ENCODE measurements at regions not wholly inside any gene's neighbourhood (a gene's known extent, or its start where the extent isn't known, plus 50 kb on each side); places are given as distances from the start of the nearest gene placed in this dataset.

GRCh38 chr1:220451532-220451931 lies 76.4 kb upstream of the MARK1 start:
- Histone ChIP-seq H3K9me2 (ENCODE audit: insufficient read depth, low read length) (no peaks in the 10 kb centered on the region), H3K79me2 (replicated peaks; ENCODE audit: insufficient read depth, low read length) (no peaks in the 10 kb centered on the region), H3K36me3 (ENCODE audit: insufficient read depth, low read length) (no peaks in the 10 kb centered on the region), H3K9me3 (ENCODE audit: low read length) (no peaks in the 10 kb centered on the region), H3F3A (ENCODE audit: insufficient read depth, low read length, poor library complexity, severe bottlenecking) (no peaks in the 10 kb centered on the region), H2AFZ (ENCODE audit: low read depth, low read length) (no peak overlapping the region), H3K4me2 (ENCODE audit: low read length) (no peak overlapping the region), H3K27ac (ENCODE audit: low read length) (no peak overlapping the region), H3K4me3 (ENCODE audit: low read length) (no peak overlapping the region), H4K20me1 (ENCODE audit: insufficient read depth) (no peaks in the 10 kb centered on the region), H3K9ac (ENCODE audit: low read length) (no peak overlapping the region), H3K27me3 (ENCODE audit: insufficient read depth, low read depth, low read length) (no peaks in the 10 kb centered on the region)
- TF ChIP-seq EZH2 (IDR thresholded peaks at IDR 0.05; ENCODE audit: borderline replicate concordance, insufficient read depth, low read length, poor library complexity, severe bottlenecking), result no peak
- TF ChIP-seq, protein P1, sequence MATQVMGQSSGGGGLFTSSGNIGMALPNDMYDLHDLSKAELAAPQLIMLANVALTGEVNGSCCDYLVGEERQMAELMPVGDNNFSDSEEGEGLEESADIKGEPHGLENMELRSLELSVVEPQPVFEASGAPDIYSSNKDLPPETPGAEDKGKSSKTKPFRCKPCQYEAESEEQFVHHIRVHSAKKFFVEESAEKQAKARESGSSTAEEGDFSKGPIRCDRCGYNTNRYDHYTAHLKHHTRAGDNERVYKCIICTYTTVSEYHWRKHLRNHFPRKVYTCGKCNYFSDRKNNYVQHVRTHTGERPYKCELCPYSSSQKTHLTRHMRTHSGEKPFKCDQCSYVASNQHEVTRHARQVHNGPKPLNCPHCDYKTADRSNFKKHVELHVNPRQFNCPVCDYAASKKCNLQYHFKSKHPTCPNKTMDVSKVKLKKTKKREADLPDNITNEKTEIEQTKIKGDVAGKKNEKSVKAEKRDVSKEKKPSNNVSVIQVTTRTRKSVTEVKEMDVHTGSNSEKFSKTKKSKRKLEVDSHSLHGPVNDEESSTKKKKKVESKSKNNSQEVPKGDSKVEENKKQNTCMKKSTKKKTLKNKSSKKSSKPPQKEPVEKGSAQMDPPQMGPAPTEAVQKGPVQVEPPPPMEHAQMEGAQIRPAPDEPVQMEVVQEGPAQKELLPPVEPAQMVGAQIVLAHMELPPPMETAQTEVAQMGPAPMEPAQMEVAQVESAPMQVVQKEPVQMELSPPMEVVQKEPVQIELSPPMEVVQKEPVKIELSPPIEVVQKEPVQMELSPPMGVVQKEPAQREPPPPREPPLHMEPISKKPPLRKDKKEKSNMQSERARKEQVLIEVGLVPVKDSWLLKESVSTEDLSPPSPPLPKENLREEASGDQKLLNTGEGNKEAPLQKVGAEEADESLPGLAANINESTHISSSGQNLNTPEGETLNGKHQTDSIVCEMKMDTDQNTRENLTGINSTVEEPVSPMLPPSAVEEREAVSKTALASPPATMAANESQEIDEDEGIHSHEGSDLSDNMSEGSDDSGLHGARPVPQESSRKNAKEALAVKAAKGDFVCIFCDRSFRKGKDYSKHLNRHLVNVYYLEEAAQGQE (IDR thresholded peaks at IDR 0.05; ENCODE audit: borderline replicate concordance), result no peak
- no peak for TF ChIP-seq POLR2AphosphoS5 (IDR thresholded peaks at IDR 0.05)
- TF ChIP-seq TAF1 (IDR thresholded peaks at IDR 0.05; ENCODE audit: low read depth), result no peak
- TF ChIP-seq RAD21 (conservative IDR thresholded peaks at IDR 0.05), result no peak
- TF ChIP-seq CTCF (IDR thresholded peaks at IDR 0.05; ENCODE audit: poor library complexity, severe bottlenecking), result no peak
- TF ChIP-seq EP300 (conservative IDR thresholded peaks at IDR 0.05; ENCODE audit: poor library complexity, severe bottlenecking), result no peak
- TF ChIP-seq SMC3 (conservative IDR thresholded peaks at IDR 0.05; ENCODE audit: poor library complexity), result no peak
- no peak for TF ChIP-seq MXI1 (conservative IDR thresholded peaks at IDR 0.05; ENCODE audit: poor library complexity, severe bottlenecking)

- H3K4me2 ChIP-seq (ENCODE audit: low read length), result no peak overlapping the region
- H4K20me1 ChIP-seq (ENCODE audit: insufficient read depth), result no peaks in the 10 kb centered on the region
- no peaks in the 10 kb centered on the region for H3K9me3 ChIP-seq (ENCODE audit: low read length)
- no peak overlapping the region for H3K9ac ChIP-seq (ENCODE audit: low read length)
- no peaks in the 10 kb centered on the region for H3K27me3 ChIP-seq (ENCODE audit: insufficient read depth, low read depth, low read length)
- H3K9me2 ChIP-seq (ENCODE audit: insufficient read depth, low read length), result no peaks in the 10 kb centered on the region
- no peak overlapping the region for H3K4me3 ChIP-seq (ENCODE audit: low read length)
- TF ChIP-seq CTCF (IDR thresholded peaks at IDR 0.05; ENCODE audit: poor library complexity, severe bottlenecking), result no peak
- TF ChIP-seq MXI1 (conservative IDR thresholded peaks at IDR 0.05; ENCODE audit: poor library complexity, severe bottlenecking), result no peak
- no peak for TF ChIP-seq EP300 (conservative IDR thresholded peaks at IDR 0.05; ENCODE audit: poor library complexity, severe bottlenecking)
- no peak for TF ChIP-seq RAD21 (conservative IDR thresholded peaks at IDR 0.05)
- TF ChIP-seq, protein P1 (IDR thresholded peaks at IDR 0.05; ENCODE audit: borderline replicate concordance), result no peak
- no peak for TF ChIP-seq EZH2 (IDR thresholded peaks at IDR 0.05; ENCODE audit: borderline replicate concordance, insufficient read depth, low read length, poor library complexity, severe bottlenecking)
- no peak for TF ChIP-seq TAF1 (IDR thresholded peaks at IDR 0.05; ENCODE audit: low read depth)
- TF ChIP-seq SMC3 (conservative IDR thresholded peaks at IDR 0.05; ENCODE audit: poor library complexity), result no peak
- no peak for TF ChIP-seq POLR2AphosphoS5 (IDR thresholded peaks at IDR 0.05)
- no peaks in the 10 kb centered on the region for H3K79me2 ChIP-seq (replicated peaks; ENCODE audit: insufficient read depth, low read length)
- H3K27ac ChIP-seq (ENCODE audit: low read length), result no peak overlapping the region
- H3F3A ChIP-seq (ENCODE audit: insufficient read depth, low read length, poor library complexity, severe bottlenecking), result no peaks in the 10 kb centered on the region
- H3K36me3 ChIP-seq (ENCODE audit: insufficient read depth, low read length), result no peaks in the 10 kb centered on the region
- H2AFZ ChIP-seq (ENCODE audit: low read depth, low read length), result no peak overlapping the region
Observed at GRCh38 chr1:220450927-220451326, 77.0 kb upstream of the MARK1 start.
